GM12874 (cell line): ENCODE measurements at regions not wholly inside any gene's neighbourhood (a gene's known extent, or its start where the extent isn't known, plus 50 kb on each side); places are given as distances from the start of the nearest gene placed in this dataset.

Experiments
- CTCF ChIP-seq: IDR thresholded peaks from 2 replicates; pipeline ENCODE4 v1.5.1; 2011; ENCODE audit warnings: low read depth, mild to moderate bottlenecking, control low read depth, low read length, moderate library complexity; ENCODE audit not compliant: insufficient read depth

- no peak for TF ChIP-seq CTCF
These were observed 255.8 kb downstream of the NFATC2 start for GRCh38 chr20:51286758-51287157.

DNA sequence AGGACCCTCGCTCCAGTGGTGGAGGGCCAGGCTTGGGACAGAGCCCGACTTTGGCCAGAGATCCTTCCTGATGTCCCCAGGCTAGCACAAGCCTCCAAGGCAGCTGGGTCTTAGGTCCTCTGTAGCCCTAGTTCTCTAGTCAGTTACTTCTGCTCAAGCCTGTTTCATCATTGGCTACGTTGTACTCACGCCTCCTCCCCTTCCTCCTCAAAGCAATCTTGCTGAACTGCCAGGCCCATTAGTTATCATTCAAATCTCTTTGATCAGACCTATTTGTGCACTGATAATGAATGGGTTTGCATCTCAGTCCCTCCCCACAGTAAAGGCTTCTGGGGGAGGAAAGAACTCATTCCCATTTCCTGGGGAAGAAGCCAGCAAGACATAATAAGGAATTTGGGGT lies 256.8 kb downstream of the NFATC2 start:
- no peak for TF ChIP-seq CTCF

- TF ChIP-seq CTCF = no peak
These were observed 257.6 kb downstream of the NFATC2 start for GRCh38 chr20:51284871-51285270.

DNA sequence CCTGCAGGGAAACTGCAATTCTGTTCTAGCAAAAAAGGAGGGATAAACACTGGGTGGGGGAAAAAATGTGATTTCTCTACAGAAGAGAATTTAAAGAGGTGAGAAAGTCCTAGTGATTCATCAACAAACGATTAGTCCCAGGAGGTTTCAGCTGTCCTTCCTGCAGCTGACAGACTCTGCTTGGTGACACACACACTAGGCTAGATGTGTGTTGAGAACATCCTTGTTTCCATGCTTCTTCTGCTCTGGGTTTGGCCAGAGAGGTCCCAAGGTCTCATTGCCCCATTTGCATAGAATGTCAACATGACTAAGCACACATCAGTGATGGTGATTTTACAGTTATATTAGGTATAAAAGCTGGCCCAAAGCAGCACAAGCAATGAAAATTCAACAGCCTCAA lies 258.3 kb downstream of the NFATC2 start:
- no peak for TF ChIP-seq CTCF

- no peak for TF ChIP-seq CTCF
These were observed 258.6 kb upstream of the KCNG1 start for GRCh38 chr20:51281521-51281920.

DNA sequence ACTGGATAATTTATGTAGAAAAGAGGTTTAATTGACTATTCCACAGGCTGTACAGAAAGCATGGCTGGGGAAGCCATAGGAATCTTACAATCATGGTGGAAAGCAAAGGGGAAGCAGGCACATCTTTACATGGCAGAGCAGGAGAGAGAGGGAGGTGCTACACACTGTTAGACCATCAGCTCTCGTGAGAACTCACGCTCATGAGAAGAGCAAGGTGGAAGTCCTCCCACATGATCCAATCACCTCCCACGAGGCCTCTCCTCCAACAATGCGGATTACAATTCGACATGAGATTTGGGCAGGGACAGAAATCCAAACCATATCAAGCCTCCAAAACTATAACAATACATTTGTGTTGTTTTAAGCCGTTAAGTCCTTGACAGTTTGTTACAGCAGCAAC lies 257.1 kb upstream of the KCNG1 start:
- TF ChIP-seq CTCF = no peak

DNA sequence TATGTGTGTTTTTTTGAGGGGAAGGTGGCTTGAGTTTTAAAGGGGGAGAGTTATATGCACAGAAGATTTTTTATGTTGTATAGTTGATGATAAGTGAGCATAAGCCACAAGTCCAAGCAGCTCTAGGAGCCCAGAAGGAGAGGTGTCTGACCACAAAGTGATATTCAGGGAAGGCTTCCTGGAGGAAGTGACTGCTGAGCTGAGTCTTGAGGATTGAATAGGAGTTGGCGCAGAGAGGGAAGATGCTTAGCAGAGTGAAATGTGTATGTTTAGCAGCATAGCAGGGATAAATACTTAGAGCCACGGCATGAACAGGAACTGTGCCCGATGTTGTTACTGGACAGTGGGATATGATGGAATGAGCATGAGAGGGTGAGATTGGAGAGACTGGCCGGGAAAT lies 255.1 kb upstream of the KCNG1 start:
- TF ChIP-seq CTCF = no peak

- no peak for TF ChIP-seq CTCF
These were observed 253.4 kb upstream of the KCNG1 start for GRCh38 chr20:51276296-51276695.
